ENCODE measurements at regions not wholly inside any gene's neighbourhood (a gene's known extent, or its start where the extent isn't known, plus 50 kb on each side); places are given as distances from the start of the nearest gene placed in this dataset.

GRCh38 chr7:24152877-24153472 lies 131.0 kb upstream of the NPY start:
- Histone ChIP-seq H3K79me1 (ENCODE audit: low read length) (no peaks in the 10 kb centered on the region), H2AK5ac (ENCODE audit: low read length) (no peak overlapping the region), H3K18ac (ENCODE audit: low read length) (no peak overlapping the region), H2BK120ac (ENCODE audit: insufficient read depth, low read length, poor library complexity) (no peak overlapping the region), H2BK5ac (ENCODE audit: low read depth, low read length, poor library complexity) (no peak overlapping the region), H4K12ac (ENCODE audit: low read depth, low read length) (no peak overlapping the region), H2BK12ac (ENCODE audit: low read length) (no peak overlapping the region), H3K14ac (ENCODE audit: low read length) (no peak overlapping the region), H3K4me2 (ENCODE audit: low read length) (no peak overlapping the region), H3K4ac (ENCODE audit: low read depth, low read length) (no peak overlapping the region), H3K23ac (ENCODE audit: low read length) (no peak overlapping the region), H3K4me1 (ENCODE audit: control insufficient read depth in 1 of 2, insufficient read depth in 2 of 2, low read length in 2 of 2) (no peaks in the 10 kb centered on the region), H3K4me3 (ENCODE audit: low read depth, low read length) (no peak overlapping the region), H4K91ac (ENCODE audit: low read depth, low read length) (no peak overlapping the region), H3K36me3 (ENCODE audit: control insufficient read depth in 1 of 2, insufficient read depth in 2 of 2, low read length in 2 of 2) (no peaks in the 10 kb centered on the region), H4K8ac (ENCODE audit: low read depth, low read length) (no peak overlapping the region), H2AFZ (ENCODE audit: insufficient read depth, low read length, poor library complexity) (no peak overlapping the region), H3K27ac (ENCODE audit: low read depth, low read length) (no peak overlapping the region), H3K9ac (ENCODE audit: low read length) (no peak overlapping the region), H3K79me2 (ENCODE audit: control insufficient read depth, insufficient read depth, low read length, poor library complexity) (no peaks in the 10 kb centered on the region), H3K27me3 (ENCODE audit: insufficient read depth, low read length) (no peaks in the 10 kb centered on the region), H3K9me3 (ENCODE audit: insufficient read depth, low read depth, low read length) (no peaks in the 10 kb centered on the region)
- no peak for DNase-seq
- WGBS (ENCODE audit: extremely low coverage, insufficient coverage, insufficient read length): no CpG with 5 or more reads among the region's 6 CpGs

GRCh38 chr7:24157666-24158065 lies 126.3 kb upstream of the NPY start:
- Histone ChIP-seq H2BK12ac (ENCODE audit: low read length) (no peak overlapping the region), H4K91ac (ENCODE audit: low read depth, low read length) (no peak overlapping the region), H4K12ac (ENCODE audit: low read depth, low read length) (no peak overlapping the region), H3K36me3 (ENCODE audit: control insufficient read depth in 1 of 2, insufficient read depth in 2 of 2, low read length in 2 of 2) (no peaks in the 10 kb centered on the region), H3K4ac (ENCODE audit: low read depth, low read length) (no peak overlapping the region), H3K9ac (ENCODE audit: low read length) (no peak overlapping the region), H2AFZ (ENCODE audit: insufficient read depth, low read length, poor library complexity) (no peak overlapping the region), H3K79me2 (ENCODE audit: control insufficient read depth, insufficient read depth, low read length, poor library complexity) (no peaks in the 10 kb centered on the region), H3K4me1 (ENCODE audit: control insufficient read depth in 1 of 2, insufficient read depth in 2 of 2, low read length in 2 of 2) (no peaks in the 10 kb centered on the region), H2BK120ac (ENCODE audit: insufficient read depth, low read length, poor library complexity) (no peak overlapping the region), H4K8ac (ENCODE audit: low read depth, low read length) (no peak overlapping the region), H3K18ac (ENCODE audit: low read length) (no peak overlapping the region), H3K27ac (ENCODE audit: low read depth, low read length) (no peak overlapping the region), H3K9me3 (ENCODE audit: insufficient read depth, low read depth, low read length) (no peaks in the 10 kb centered on the region), H3K4me3 (ENCODE audit: low read depth, low read length) (no peak overlapping the region), H2AK5ac (ENCODE audit: low read length) (no peak overlapping the region), H3K23ac (ENCODE audit: low read length) (no peak overlapping the region), H3K14ac (ENCODE audit: low read length) (no peak overlapping the region), H2BK5ac (ENCODE audit: low read depth, low read length, poor library complexity) (no peak overlapping the region), H3K4me2 (ENCODE audit: low read length) (no peak overlapping the region), H3K27me3 (ENCODE audit: insufficient read depth, low read length) (no peaks in the 10 kb centered on the region), H3K79me1 (ENCODE audit: low read length) (no peaks in the 10 kb centered on the region)
- no peak for DNase-seq
- WGBS (ENCODE audit: extremely low coverage, insufficient coverage, insufficient read length): no CpG with 5 or more reads among the region's 3 CpGs

- H4K91ac ChIP-seq (ENCODE audit: low read depth, low read length): no peak overlapping the region
- peaks cover 5% of the 10 kb centered on the region for H3K9me3 ChIP-seq (ENCODE audit: insufficient read depth, low read depth, low read length)
- no peak overlapping the region for H2BK5ac ChIP-seq (ENCODE audit: low read depth, low read length, poor library complexity)
- H4K8ac ChIP-seq (ENCODE audit: low read depth, low read length): no peak overlapping the region
- H3K4me3 ChIP-seq (ENCODE audit: low read depth, low read length): no peak overlapping the region
- no peak overlapping the region for H4K12ac ChIP-seq (ENCODE audit: low read depth, low read length)
- no peaks in the 10 kb centered on the region for H3K4me1 ChIP-seq (ENCODE audit: control insufficient read depth in 1 of 2, insufficient read depth in 2 of 2, low read length in 2 of 2)
- H3K36me3 ChIP-seq (ENCODE audit: control insufficient read depth in 1 of 2, insufficient read depth in 2 of 2, low read length in 2 of 2): no peaks in the 10 kb centered on the region
- H2BK120ac ChIP-seq (ENCODE audit: insufficient read depth, low read length, poor library complexity): no peak overlapping the region
- H2BK12ac ChIP-seq (ENCODE audit: low read length): no peak overlapping the region
- H3K79me2 ChIP-seq (ENCODE audit: control insufficient read depth, insufficient read depth, low read length, poor library complexity): no peaks in the 10 kb centered on the region
- no peak overlapping the region for H3K4ac ChIP-seq (ENCODE audit: low read depth, low read length)
- H3K14ac ChIP-seq (ENCODE audit: low read length): no peak overlapping the region
- H3K23ac ChIP-seq (ENCODE audit: low read length): no peak overlapping the region
- no CpG with 5 or more reads among the region's 6 CpGs for WGBS (ENCODE audit: extremely low coverage, insufficient coverage, insufficient read length)
- H3K27me3 ChIP-seq (ENCODE audit: insufficient read depth, low read length): no peaks in the 10 kb centered on the region
- H2AFZ ChIP-seq (ENCODE audit: insufficient read depth, low read length, poor library complexity): no peak overlapping the region
- DNase-seq: no peak
- no peak overlapping the region for H3K27ac ChIP-seq (ENCODE audit: low read depth, low read length)
- H2AK5ac ChIP-seq (ENCODE audit: low read length): no peak overlapping the region
- no peak overlapping the region for H3K9ac ChIP-seq (ENCODE audit: low read length)
- H3K79me1 ChIP-seq (ENCODE audit: low read length): no peaks in the 10 kb centered on the region
- H3K4me2 ChIP-seq (ENCODE audit: low read length): no peak overlapping the region
- no peak overlapping the region for H3K18ac ChIP-seq (ENCODE audit: low read length)
These were observed 125.0 kb upstream of the NPY start for GRCh38 chr7:24158975-24159374.

GRCh38 chr7:24164401-24164800 lies 119.6 kb upstream of the NPY start:
- Histone ChIP-seq H3K23ac (ENCODE audit: low read length) (no peak overlapping the region), H2AFZ (ENCODE audit: insufficient read depth, low read length, poor library complexity) (no peak overlapping the region), H3K9me3 (ENCODE audit: insufficient read depth, low read depth, low read length) (peaks cover 15% of the 10 kb centered on the region), H3K4me3 (ENCODE audit: low read depth, low read length) (no peak overlapping the region), H3K27ac (ENCODE audit: low read depth, low read length) (no peak overlapping the region), H3K79me1 (ENCODE audit: low read length) (no peaks in the 10 kb centered on the region), H4K8ac (ENCODE audit: low read depth, low read length) (no peak overlapping the region), H2BK12ac (ENCODE audit: low read length) (no peak overlapping the region), H3K4ac (ENCODE audit: low read depth, low read length) (no peak overlapping the region), H3K27me3 (ENCODE audit: insufficient read depth, low read length) (no peaks in the 10 kb centered on the region), H4K12ac (ENCODE audit: low read depth, low read length) (no peak overlapping the region), H3K14ac (ENCODE audit: low read length) (no peak overlapping the region), H2AK5ac (ENCODE audit: low read length) (no peak overlapping the region), H3K79me2 (ENCODE audit: control insufficient read depth, insufficient read depth, low read length, poor library complexity) (no peaks in the 10 kb centered on the region), H3K18ac (ENCODE audit: low read length) (no peak overlapping the region), H3K4me1 (ENCODE audit: control insufficient read depth in 1 of 2, insufficient read depth in 2 of 2, low read length in 2 of 2) (no peaks in the 10 kb centered on the region), H2BK120ac (ENCODE audit: insufficient read depth, low read length, poor library complexity) (no peak overlapping the region), H4K91ac (ENCODE audit: low read depth, low read length) (no peak overlapping the region), H3K36me3 (ENCODE audit: control insufficient read depth in 1 of 2, insufficient read depth in 2 of 2, low read length in 2 of 2) (no peaks in the 10 kb centered on the region), H3K4me2 (ENCODE audit: low read length) (no peak overlapping the region), H3K9ac (ENCODE audit: low read length) (no peak overlapping the region), H2BK5ac (ENCODE audit: low read depth, low read length, poor library complexity) (no peak overlapping the region)
- DNase-seq: no peak
- 100% methylated on average over 1 of the region's 4 CpGs for WGBS (ENCODE audit: extremely low coverage, insufficient coverage, insufficient read length)
